HL-60 (cell line): ENCODE measurements at regions not wholly inside any gene's neighbourhood (a gene's known extent, or its start where the extent isn't known, plus 50 kb on each side); places are given as distances from the start of the nearest gene placed in this dataset.

ENCODE experiments used
- DNase-seq, 2 experiments: peaks; one replicate each; pipeline ENCODE4 v3.0.0-alpha.2; 2010 to 2020; ENCODE audit warnings: low read depth in 1 of 2, low spot score in 1 of 2
- H3K27ac ChIP-seq: fragments of 250-450 bp; sonication (Bioruptor Pico); replicated peaks from 2 replicates; pipeline ENCODE4 v1.5.1; 2020; ENCODE audit warnings: mild to moderate bottlenecking, moderate library complexity
- H3K27me3 ChIP-seq: fragments of 250-450 bp; sonication (Bioruptor Pico); 2 replicates; pipeline ENCODE4 v1.5.1; 2021; ENCODE audit warnings: mild to moderate bottlenecking, moderate library complexity; ENCODE audit not compliant: insufficient read depth, poor library complexity, severe bottlenecking
- H3K4me3 ChIP-seq: replicated peaks from 2 replicates; pipeline ENCODE4 v1.5.1; 2011; ENCODE audit warnings: mild to moderate bottlenecking, control low read depth, low read length; ENCODE audit not compliant: insufficient read depth
- CTCF ChIP-seq: IDR thresholded peaks from one replicate; pipeline ENCODE4 v1.5.1; 2011; ENCODE audit warnings: low read length, control low read depth, inconsistent platforms; ENCODE audit not compliant: insufficient read depth
- GABPA ChIP-seq: IDR thresholded peaks from 2 replicates; pipeline ENCODE4 v1.6.1; 2012; ENCODE audit warnings: low read depth
- POLR2AphosphoS5 ChIP-seq: IDR thresholded peaks from 2 replicates; pipeline ENCODE4 v1.6.1; 2012; ENCODE audit warnings: low read depth
- REST ChIP-seq: IDR thresholded peaks from 2 replicates; pipeline ENCODE4 v1.6.1; 2012; ENCODE audit warnings: low read depth; ENCODE audit not compliant: insufficient replicate concordance
- SPI1 ChIP-seq: IDR thresholded peaks from 2 replicates; pipeline ENCODE4 v1.6.1; 2012; ENCODE audit warnings: low read depth, mild to moderate bottlenecking, borderline replicate concordance

GRCh38 chr9:107810461-107810961, 320.9 kb upstream of the KLF4 start:
- DNase-seq = no peak
- TF ChIP-seq SPI1 (no peak), REST (no peak)
- H3K27ac ChIP-seq = no peak overlapping the region
- H3K4me3 ChIP-seq = no peak overlapping the region
- H3K27me3 ChIP-seq = no peaks in the 10 kb centered on the region

DNA sequence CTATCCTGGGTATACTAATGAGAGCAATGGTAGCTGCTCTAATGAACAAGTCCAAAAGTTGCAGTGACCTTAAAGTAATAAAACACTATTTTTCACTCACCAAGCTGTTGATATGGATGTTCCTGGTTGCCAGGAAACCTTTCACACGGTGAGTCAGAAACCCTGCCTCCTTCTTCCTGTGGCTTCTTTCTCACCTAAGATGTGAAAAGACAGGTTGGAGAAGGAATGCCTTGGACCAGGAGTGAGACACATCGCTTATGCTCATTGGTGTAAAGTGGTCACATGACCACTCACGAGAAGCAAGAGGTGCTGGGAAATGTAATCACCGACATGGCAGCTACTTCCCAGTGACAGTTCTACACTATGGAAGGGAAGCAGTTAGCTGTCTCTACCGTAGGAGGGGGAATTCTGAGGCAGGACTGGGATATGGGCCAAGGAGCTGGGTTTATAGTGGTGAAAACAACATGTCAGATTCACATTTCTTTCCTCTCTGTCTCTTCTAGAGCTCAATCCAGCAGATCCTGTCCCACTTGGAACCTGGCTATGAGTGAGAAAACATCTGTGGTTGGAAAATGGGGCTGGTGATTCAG, 320.4 kb upstream of the KLF4 start:
- Histone ChIP-seq H3K27ac (no peak overlapping the region), H3K27me3 (no peaks in the 10 kb centered on the region), H3K4me3 (no peak overlapping the region)
- DNase-seq = no peak
- TF ChIP-seq POLR2AphosphoS5 (no peak), SPI1 (no peak)

GRCh38 chr9:107807183-107807582, 317.6 kb upstream of the KLF4 start:
- Histone ChIP-seq H3K27me3 (no peaks in the 10 kb centered on the region), H3K27ac (no peak overlapping the region), H3K4me3 (no peak overlapping the region)
- TF ChIP-seq CTCF (no peak), GABPA (no peak), SPI1 (no peak), POLR2AphosphoS5 (no peak), REST (no peak)
- DNase-seq = no peak

GRCh38 chr9:107805201-107805600, 315.6 kb upstream of the KLF4 start:
- Histone ChIP-seq H3K4me3 (no peak overlapping the region), H3K27me3 (no peaks in the 10 kb centered on the region), H3K27ac (no peak overlapping the region)
- TF ChIP-seq REST (no peak), GABPA (no peak), POLR2AphosphoS5 (no peak), SPI1 (no peak), CTCF (no peak)
- no peak for DNase-seq
